Right lobe of liver (tissue), 4 donors: ENCODE measurements at regions not wholly inside any gene's neighbourhood (a gene's known extent, or its start where the extent isn't known, plus 50 kb on each side); places are given as distances from the start of the nearest gene placed in this dataset.

ENCODE experiments used
- POLR2A ChIP-seq: fragments of 450-650 bp; IDR thresholded peaks from one replicate; pipeline ENCODE4 v1.6.1; 2017; ENCODE audit warnings: antibody characterized with exemption, mild to moderate bottlenecking
- TF ChIP-seq, protein P1 (sequence below), 4 donors: fragments of 200-600 bp in 3 of 4; fragments of 450-650 bp in 1 of 4; IDR thresholded peaks; one replicate each; pipeline versions ENCODE4 v1.5.1 to v1.8.0; 2016 to 2022; ENCODE audit warnings: antibody characterized with exemption in 4 of 4, mild to moderate bottlenecking in 2 of 4
- donor health status: DM: no; HTN: no; CAD: no.
- donor health status: DM: no; HTN: no; CAD: no.
- donor health status: DM: no; HTN: yes; CAD: no.

DNA sequence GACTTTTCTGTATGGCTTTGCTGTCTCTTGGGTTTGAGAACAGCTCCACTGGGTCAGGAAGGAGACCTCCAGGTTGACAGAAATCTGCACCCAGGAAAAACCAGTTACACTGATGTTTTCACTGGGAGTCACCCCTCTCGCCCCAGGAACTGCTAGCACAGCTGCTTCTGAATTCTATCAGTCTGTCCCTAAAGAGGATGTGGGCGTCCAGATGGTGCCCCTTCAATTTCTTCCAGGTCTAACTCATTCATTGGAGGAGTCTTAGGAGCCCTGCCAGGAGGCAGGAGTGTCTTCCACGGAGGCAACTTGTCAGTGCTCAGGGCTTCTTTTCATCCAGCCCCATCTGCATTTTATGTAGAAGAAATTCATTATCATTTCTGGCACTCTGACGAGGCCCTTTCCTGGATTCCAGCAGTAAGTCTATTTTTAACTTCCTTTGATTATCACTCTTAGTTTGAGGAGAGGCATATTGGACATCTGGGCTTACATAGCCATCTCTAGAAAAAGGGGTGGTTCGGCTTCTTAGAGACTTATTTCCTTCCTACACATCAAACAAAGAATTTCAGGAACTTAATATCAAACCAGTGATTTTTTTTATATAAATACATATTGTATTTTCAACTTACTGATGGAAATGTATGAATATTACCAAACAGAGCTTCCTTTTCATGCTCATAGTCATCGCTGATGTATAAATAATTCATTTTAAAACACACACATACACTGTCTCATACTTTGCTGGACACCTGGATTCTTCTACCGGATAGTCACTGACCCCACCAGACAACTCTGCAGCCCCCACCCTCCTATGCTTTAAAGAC lies 148.8 kb downstream of the IRX2 start:
- TF ChIP-seq, protein P1, sequence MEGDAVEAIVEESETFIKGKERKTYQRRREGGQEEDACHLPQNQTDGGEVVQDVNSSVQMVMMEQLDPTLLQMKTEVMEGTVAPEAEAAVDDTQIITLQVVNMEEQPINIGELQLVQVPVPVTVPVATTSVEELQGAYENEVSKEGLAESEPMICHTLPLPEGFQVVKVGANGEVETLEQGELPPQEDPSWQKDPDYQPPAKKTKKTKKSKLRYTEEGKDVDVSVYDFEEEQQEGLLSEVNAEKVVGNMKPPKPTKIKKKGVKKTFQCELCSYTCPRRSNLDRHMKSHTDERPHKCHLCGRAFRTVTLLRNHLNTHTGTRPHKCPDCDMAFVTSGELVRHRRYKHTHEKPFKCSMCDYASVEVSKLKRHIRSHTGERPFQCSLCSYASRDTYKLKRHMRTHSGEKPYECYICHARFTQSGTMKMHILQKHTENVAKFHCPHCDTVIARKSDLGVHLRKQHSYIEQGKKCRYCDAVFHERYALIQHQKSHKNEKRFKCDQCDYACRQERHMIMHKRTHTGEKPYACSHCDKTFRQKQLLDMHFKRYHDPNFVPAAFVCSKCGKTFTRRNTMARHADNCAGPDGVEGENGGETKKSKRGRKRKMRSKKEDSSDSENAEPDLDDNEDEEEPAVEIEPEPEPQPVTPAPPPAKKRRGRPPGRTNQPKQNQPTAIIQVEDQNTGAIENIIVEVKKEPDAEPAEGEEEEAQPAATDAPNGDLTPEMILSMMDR (IDR thresholded peaks at IDR 0.05) = no peak
- TF ChIP-seq POLR2A = no peak
